ENCODE measurements at regions not wholly inside any gene's neighbourhood (a gene's known extent, or its start where the extent isn't known, plus 50 kb on each side); places are given as distances from the start of the nearest gene placed in this dataset.

GRCh38 chr11:122322329-122322728 lies 206.3 kb upstream of the BLID start:
- Mint-ChIP-seq H3K36me3 (ENCODE audit: low read depth, unreplicated experiment) (no peaks in the 10 kb centered on the region), H3K27me3 (ENCODE audit: unreplicated experiment) (no peaks in the 10 kb centered on the region), H3K4me1 (ENCODE audit: unreplicated experiment) (peaks cover 12% of the 10 kb centered on the region), H3K9me3 (ENCODE audit: unreplicated experiment) (no peaks in the 10 kb centered on the region), H3K27ac (ENCODE audit: unreplicated experiment) (no peak overlapping the region), H3K4me3 (ENCODE audit: unreplicated experiment) (no peak overlapping the region)
- TF ChIP-seq CTCF (IDR thresholded peaks at IDR 0.05; ENCODE audit: unreplicated experiment) = no peak
- no peak for DNase-seq (ENCODE audit: low spot score)

DNA sequence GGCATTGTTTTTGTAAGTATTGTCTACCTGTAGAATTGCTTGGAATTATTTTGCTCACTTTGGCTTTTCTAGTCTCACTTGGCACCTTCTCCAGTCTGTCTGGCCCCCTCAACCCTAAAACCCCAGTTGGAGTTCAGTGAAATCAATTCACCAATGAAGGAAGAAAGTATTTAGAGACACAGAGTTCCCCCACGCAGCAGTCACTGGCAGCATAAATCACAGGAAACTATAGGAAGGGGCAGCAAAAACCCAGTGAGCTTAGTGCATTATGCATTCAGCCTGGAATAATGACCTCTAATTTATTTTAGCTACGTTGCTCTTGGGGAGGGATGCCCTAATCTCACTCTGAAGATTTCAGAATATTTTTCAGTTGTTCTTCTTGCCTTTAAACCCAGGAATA lies 204.7 kb upstream of the BLID start:
- no peaks in the 10 kb centered on the region for H3K27me3 Mint-ChIP-seq (ENCODE audit: unreplicated experiment)
- peaks cover 12% of the 10 kb centered on the region for H3K4me1 Mint-ChIP-seq (ENCODE audit: unreplicated experiment)
- no peak overlapping the region for H3K4me3 Mint-ChIP-seq (ENCODE audit: unreplicated experiment)
- no peaks in the 10 kb centered on the region for H3K36me3 Mint-ChIP-seq (ENCODE audit: low read depth, unreplicated experiment)
- no peak overlapping the region for H3K27ac Mint-ChIP-seq (ENCODE audit: unreplicated experiment)
- no peak for DNase-seq (ENCODE audit: low spot score)
- no peak for TF ChIP-seq CTCF (IDR thresholded peaks at IDR 0.05; ENCODE audit: unreplicated experiment)
- no peaks in the 10 kb centered on the region for H3K9me3 Mint-ChIP-seq (ENCODE audit: unreplicated experiment)

- no peak for DNase-seq (ENCODE audit: low spot score)
- no peaks in the 10 kb centered on the region for H3K27me3 Mint-ChIP-seq (ENCODE audit: unreplicated experiment)
- no peaks in the 10 kb centered on the region for H3K9me3 Mint-ChIP-seq (ENCODE audit: unreplicated experiment)
- TF ChIP-seq CTCF (IDR thresholded peaks at IDR 0.05; ENCODE audit: unreplicated experiment) = no peak
- no peak overlapping the region for H3K4me3 Mint-ChIP-seq (ENCODE audit: unreplicated experiment)
- H3K4me1 Mint-ChIP-seq (ENCODE audit: unreplicated experiment) = peaks cover 12% of the 10 kb centered on the region
- no peak overlapping the region for H3K27ac Mint-ChIP-seq (ENCODE audit: unreplicated experiment)
- H3K36me3 Mint-ChIP-seq (ENCODE audit: low read depth, unreplicated experiment) = no peaks in the 10 kb centered on the region
Measured at GRCh38 chr11:122319691-122320620, 203.9 kb upstream of the BLID start.

DNA sequence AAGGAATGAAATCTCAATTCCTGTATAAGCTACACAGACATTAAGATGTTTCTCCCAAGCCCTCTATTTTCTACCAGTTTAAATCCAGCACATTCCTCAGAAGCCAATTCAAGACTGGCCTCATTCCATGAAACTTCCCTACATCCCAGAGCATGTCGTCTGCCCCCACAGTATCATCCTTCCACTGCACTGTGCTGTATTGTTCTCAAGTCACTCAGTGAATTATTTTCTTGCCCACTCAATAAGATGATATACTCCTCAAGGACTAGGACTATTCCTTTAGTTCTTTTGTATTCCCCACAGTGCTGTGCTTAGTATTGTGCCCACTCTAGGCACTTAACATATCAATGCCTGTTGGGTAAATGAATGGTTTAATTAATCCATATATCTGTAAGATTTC lies 203.1 kb upstream of the BLID start:
- H3K36me3 Mint-ChIP-seq (ENCODE audit: low read depth, unreplicated experiment) = no peaks in the 10 kb centered on the region
- H3K27ac Mint-ChIP-seq (ENCODE audit: unreplicated experiment) = no peak overlapping the region
- peaks cover 12% of the 10 kb centered on the region for H3K4me1 Mint-ChIP-seq (ENCODE audit: unreplicated experiment)
- no peak for DNase-seq (ENCODE audit: low spot score)
- no peaks in the 10 kb centered on the region for H3K27me3 Mint-ChIP-seq (ENCODE audit: unreplicated experiment)
- H3K4me3 Mint-ChIP-seq (ENCODE audit: unreplicated experiment) = no peak overlapping the region
- no peak for TF ChIP-seq CTCF (IDR thresholded peaks at IDR 0.05; ENCODE audit: unreplicated experiment)
- no peaks in the 10 kb centered on the region for H3K9me3 Mint-ChIP-seq (ENCODE audit: unreplicated experiment)

DNA sequence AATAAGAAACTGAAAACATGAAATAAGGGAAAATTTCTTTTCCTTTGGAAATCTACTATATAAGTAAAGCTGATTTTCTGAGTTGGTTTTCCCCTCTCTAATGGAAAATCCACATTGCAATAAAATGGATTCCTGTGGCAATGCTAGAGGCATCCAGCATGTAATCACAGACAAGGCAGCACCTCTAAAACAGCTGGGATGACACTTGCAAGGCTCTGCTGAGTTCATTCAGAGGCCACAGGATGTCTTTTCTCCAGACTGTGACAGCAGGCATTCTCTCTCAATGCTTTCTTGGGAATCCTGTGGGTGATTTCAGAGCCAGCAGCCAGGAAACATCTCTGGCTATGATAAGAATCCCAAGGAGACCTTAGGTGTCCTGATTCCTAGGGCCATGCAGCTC lies 201.3 kb upstream of the BLID start:
- H3K27me3 Mint-ChIP-seq (ENCODE audit: unreplicated experiment) = no peaks in the 10 kb centered on the region
- H3K36me3 Mint-ChIP-seq (ENCODE audit: low read depth, unreplicated experiment) = no peaks in the 10 kb centered on the region
- H3K27ac Mint-ChIP-seq (ENCODE audit: unreplicated experiment) = no peak overlapping the region
- no peak for DNase-seq (ENCODE audit: low spot score)
- peaks cover 8% of the 10 kb centered on the region for H3K4me1 Mint-ChIP-seq (ENCODE audit: unreplicated experiment)
- H3K9me3 Mint-ChIP-seq (ENCODE audit: unreplicated experiment) = no peaks in the 10 kb centered on the region
- no peak for TF ChIP-seq CTCF (IDR thresholded peaks at IDR 0.05; ENCODE audit: unreplicated experiment)
- H3K4me3 Mint-ChIP-seq (ENCODE audit: unreplicated experiment) = no peak overlapping the region
